ENCODE measurements at regions not wholly inside any gene's neighbourhood (a gene's known extent, or its start where the extent isn't known, plus 50 kb on each side); places are given as distances from the start of the nearest gene placed in this dataset.

- DNase-seq, result no peak
- Mint-ChIP-seq H3K9me3 (no peaks in the 10 kb centered on the region), H3K4me3 (no peak overlapping the region), H3K36me3 (ENCODE audit: low read depth) (no peaks in the 10 kb centered on the region), H3K27me3 (peaks cover 3% of the 10 kb centered on the region), H3K27ac (no peak overlapping the region), H3K4me1 (no peaks in the 10 kb centered on the region)
- ChIA-PET POLR2A (no interaction called here), CTCF (no interaction called here)
Measured at GRCh38 chr1:112245114-112245513, 150.9 kb upstream of the CTTNBP2NL start.

GRCh38 chr1:112247036-112247597, 148.9 kb upstream of the CTTNBP2NL start:
- Mint-ChIP-seq H3K36me3 (ENCODE audit: low read depth) (no peaks in the 10 kb centered on the region), H3K27me3 (peaks cover 3% of the 10 kb centered on the region), H3K4me1 (no peaks in the 10 kb centered on the region), H3K27ac (no peak overlapping the region), H3K9me3 (no peaks in the 10 kb centered on the region), H3K4me3 (no peak overlapping the region)
- CTCF ChIA-PET, result interaction anchor here (1.4 kb wide), 1 partner anchor 9 kb away, joined by 3 read pairs; no protein-coding TSS in a partner anchor
- POLR2A ChIA-PET, result no interaction called here
- DNase-seq, result no peak

GRCh38 chr1:112247961-112248360, 148.1 kb upstream of the CTTNBP2NL start:
- no peaks in the 10 kb centered on the region for H3K4me1 Mint-ChIP-seq
- no peak overlapping the region for H3K4me3 Mint-ChIP-seq
- H3K9me3 Mint-ChIP-seq, result no peaks in the 10 kb centered on the region
- no peaks in the 10 kb centered on the region for H3K36me3 Mint-ChIP-seq (ENCODE audit: low read depth)
- H3K27ac Mint-ChIP-seq, result no peak overlapping the region
- peaks cover 3% of the 10 kb centered on the region for H3K27me3 Mint-ChIP-seq
- DNase-seq, result no peak
- ChIA-PET CTCF (no interaction called here), POLR2A (no interaction called here)

- POLR2A ChIA-PET, result no interaction called here
- CTCF ChIA-PET, result no interaction called here
- Mint-ChIP-seq H3K4me3 (no peak overlapping the region), H3K27ac (no peak overlapping the region), H3K4me1 (no peaks in the 10 kb centered on the region), H3K27me3 (peaks cover 12% of the 10 kb centered on the region), H3K9me3 (no peaks in the 10 kb centered on the region), H3K36me3 (ENCODE audit: low read depth) (no peaks in the 10 kb centered on the region)
- no peak for DNase-seq
Measured at GRCh38 chr1:112250892-112251291, 145.1 kb upstream of the CTTNBP2NL start.

DNA sequence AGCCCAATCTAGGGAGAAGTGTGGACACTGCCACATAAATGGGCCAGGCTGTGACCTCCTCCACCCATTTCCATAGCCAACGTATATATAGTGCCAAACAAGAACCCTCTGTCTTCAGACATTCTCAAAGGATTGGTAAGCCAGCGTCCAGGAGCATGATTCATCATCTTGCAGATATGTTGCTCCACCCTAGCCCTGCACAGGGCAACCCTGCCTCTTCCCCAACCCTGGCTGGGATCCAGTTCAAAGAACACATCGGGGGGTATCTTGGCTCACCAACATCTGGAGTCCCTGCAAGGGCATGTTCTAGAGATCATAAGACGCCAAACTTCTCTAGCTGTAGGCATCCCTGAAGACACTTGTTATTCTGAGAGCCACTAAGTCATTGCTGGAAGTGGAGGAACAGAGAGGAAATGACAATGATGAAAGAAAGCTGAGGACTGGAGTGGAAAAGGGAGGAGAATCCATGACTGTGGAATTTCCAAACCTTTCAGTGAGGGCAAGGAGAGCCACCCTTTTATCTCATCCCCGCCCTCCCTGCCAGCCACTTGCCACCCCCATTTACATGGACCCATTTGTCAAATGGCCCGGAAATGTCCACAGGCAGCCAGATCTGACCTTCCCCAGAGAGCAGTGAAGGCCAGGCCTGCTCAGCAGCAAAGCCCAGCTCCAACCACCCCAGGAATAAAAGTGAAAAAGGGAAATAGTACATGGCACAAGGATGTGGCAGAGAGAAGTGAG, 144.1 kb upstream of the CTTNBP2NL start:
- Mint-ChIP-seq H3K27ac (no peak overlapping the region), H3K4me1 (no peaks in the 10 kb centered on the region), H3K36me3 (ENCODE audit: low read depth) (no peaks in the 10 kb centered on the region), H3K9me3 (no peaks in the 10 kb centered on the region), H3K27me3 (peaks cover 13% of the 10 kb centered on the region), H3K4me3 (no peak overlapping the region)
- POLR2A ChIA-PET, result no interaction called here
- CTCF ChIA-PET, result interaction anchor here (0.6 kb wide), 1 partner anchor 781 kb away, joined by 3 read pairs; no protein-coding TSS in a partner anchor
- DNase-seq, result no peak

GRCh38 chr1:112253366-112253765, 142.6 kb upstream of the CTTNBP2NL start:
- POLR2A ChIA-PET, result no interaction called here
- H3K27me3 Mint-ChIP-seq, result peaks cover 19% of the 10 kb centered on the region
- CTCF ChIA-PET, result no interaction called here

DNA sequence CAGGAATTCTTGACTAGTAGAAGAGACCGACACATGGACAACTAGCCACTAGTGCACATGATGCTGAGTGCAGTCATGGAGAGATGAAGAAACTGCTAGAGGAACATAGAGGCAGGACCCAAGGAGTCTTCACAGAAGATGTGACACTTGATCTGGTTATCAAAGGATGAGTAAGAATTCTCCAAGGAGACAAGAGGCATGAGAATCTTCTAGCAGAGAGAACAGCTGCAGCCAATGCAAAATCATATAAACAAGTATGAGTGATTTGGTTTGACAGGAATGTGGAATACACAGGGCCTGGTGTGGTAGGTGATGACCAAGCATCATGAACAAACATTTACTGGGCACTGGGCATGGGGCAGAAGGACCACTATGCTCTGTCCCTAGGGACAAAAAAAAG, 140.9 kb upstream of the CTTNBP2NL start:
- Mint-ChIP-seq H3K9me3 (no peaks in the 10 kb centered on the region), H3K36me3 (ENCODE audit: low read depth) (no peaks in the 10 kb centered on the region)
- POLR2A ChIA-PET, result no interaction called here

More at GRCh38 chr1:112253366-112253765, 142.6 kb upstream of the CTTNBP2NL start:
- Mint-ChIP-seq H3K4me1 (no peaks in the 10 kb centered on the region), H3K36me3 (ENCODE audit: low read depth) (no peaks in the 10 kb centered on the region), H3K27ac (no peak overlapping the region), H3K9me3 (no peaks in the 10 kb centered on the region), H3K4me3 (no peak overlapping the region)
- DNase-seq, result no peak

DNA sequence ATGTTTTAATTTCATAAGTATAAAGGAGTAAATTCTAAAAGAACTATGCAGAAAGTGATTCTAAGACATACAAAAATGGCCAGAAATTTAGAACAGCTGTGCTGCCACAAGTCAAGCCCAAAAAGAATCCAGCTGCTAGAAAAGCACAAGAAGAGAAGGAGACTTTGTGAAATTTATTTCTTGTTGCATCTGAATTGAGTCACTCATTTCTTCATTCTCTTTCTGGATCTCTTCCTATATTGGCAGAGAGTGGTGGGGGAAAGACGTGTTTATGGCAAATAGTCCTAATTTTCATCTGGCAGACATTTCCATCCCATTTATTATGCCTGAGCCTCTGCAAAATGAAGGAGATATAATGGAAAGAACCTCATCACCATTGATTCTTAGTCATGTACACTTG, 139.6 kb upstream of the CTTNBP2NL start:
- H3K27ac Mint-ChIP-seq, result no peak overlapping the region
- H3K4me1 Mint-ChIP-seq, result no peaks in the 10 kb centered on the region

More for the DNA sequence above, 140.9 kb upstream of the CTTNBP2NL start:
- Mint-ChIP-seq H3K27ac (no peak overlapping the region), H3K4me1 (no peaks in the 10 kb centered on the region), H3K4me3 (no peak overlapping the region), H3K27me3 (peaks cover 17% of the 10 kb centered on the region)
- DNase-seq, result no peak
- CTCF ChIA-PET, result no interaction called here

DNA sequence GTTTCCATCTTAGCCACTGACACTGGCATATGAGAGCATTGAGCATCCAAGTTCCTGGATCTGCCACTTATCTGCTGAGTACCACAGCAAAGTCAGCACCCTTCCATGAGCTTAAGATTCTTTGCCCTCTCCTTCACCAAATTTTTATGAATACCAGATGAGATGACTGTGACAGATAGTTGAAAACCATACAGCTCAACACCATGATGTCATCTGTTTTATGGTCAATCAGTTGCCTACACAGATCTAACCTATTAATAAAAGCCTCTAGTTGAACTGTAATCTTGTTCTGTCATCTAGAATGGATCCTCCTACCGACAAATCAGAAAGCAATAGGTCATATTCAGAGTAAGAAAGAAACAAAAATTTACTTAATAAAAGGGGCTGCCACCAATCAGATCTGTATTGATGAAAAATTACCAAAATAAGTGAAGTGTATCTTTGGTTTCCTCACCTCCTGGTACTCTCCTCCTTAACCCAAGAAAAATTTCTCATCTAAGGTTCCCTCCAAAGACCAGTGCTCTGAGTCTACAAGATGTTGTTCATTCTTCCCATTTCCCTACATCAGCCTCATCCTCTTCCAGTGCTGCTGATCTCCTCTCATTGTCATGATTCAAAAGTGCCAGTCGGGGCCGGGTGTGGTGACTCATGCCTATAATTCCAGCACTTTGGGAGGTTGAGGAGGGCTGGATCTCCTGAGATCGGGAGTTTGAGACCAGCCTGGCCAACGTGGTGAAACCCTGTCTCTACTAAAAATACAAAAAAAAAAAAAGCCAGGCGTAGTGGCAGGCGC, 138.8 kb upstream of the CTTNBP2NL start:
- no peaks in the 10 kb centered on the region for H3K36me3 Mint-ChIP-seq (ENCODE audit: low read depth)
- ChIA-PET CTCF (no interaction called here), POLR2A (no interaction called here)
- H3K9me3 Mint-ChIP-seq, result no peaks in the 10 kb centered on the region
- no peaks in the 10 kb centered on the region for H3K4me1 Mint-ChIP-seq
- DNase-seq, result no peak
- H3K4me3 Mint-ChIP-seq, result no peak overlapping the region
- peaks cover 22% of the 10 kb centered on the region for H3K27me3 Mint-ChIP-seq
- H3K27ac Mint-ChIP-seq, result no peak overlapping the region

More for the DNA sequence above, 139.6 kb upstream of the CTTNBP2NL start:
- no peak for DNase-seq
- H3K36me3 Mint-ChIP-seq (ENCODE audit: low read depth), result no peaks in the 10 kb centered on the region
- no peak overlapping the region for H3K4me3 Mint-ChIP-seq
- peaks cover 19% of the 10 kb centered on the region for H3K27me3 Mint-ChIP-seq
- POLR2A ChIA-PET, result no interaction called here
- CTCF ChIA-PET, result no interaction called here
- no peaks in the 10 kb centered on the region for H3K9me3 Mint-ChIP-seq

GRCh38 chr1:112260699-112261098, 135.3 kb upstream of the CTTNBP2NL start:
- Mint-ChIP-seq H3K4me3 (no peak overlapping the region), H3K4me1 (no peaks in the 10 kb centered on the region), H3K9me3 (no peaks in the 10 kb centered on the region), H3K27me3 (peaks cover 22% of the 10 kb centered on the region), H3K36me3 (ENCODE audit: low read depth) (no peaks in the 10 kb centered on the region), H3K27ac (no peak overlapping the region)
- ChIA-PET POLR2A (no interaction called here), CTCF (no interaction called here)
- DNase-seq, result no peak

DNA sequence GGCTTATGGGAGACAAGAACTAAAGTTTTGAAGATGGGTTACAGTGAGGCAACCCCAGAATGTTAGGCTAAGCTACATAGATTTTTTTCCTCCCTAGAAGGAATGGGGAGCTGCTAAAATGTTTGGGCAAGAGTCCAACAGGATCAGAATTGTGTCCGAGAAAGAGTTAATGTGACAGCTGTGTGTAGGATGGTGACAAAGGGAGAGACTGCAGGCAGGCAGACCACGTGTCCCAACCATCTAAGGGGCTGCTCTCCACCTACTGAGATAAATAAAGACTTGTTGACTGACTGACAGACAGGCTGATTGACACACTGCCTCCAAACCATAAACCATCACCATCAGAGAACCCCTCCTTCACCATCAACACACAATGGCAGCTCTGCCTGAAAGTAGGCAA, 133.7 kb upstream of the CTTNBP2NL start:
- no peak for DNase-seq
- Mint-ChIP-seq H3K4me3 (no peak overlapping the region), H3K27me3 (peaks cover 16% of the 10 kb centered on the region), H3K9me3 (no peaks in the 10 kb centered on the region), H3K4me1 (no peaks in the 10 kb centered on the region), H3K36me3 (ENCODE audit: low read depth) (no peaks in the 10 kb centered on the region), H3K27ac (no peak overlapping the region)
- CTCF ChIA-PET, result interaction anchor here (0.6 kb wide), 1 partner anchor 468 kb away, joined by 4 read pairs; no protein-coding TSS in a partner anchor
- POLR2A ChIA-PET, result no interaction called here

DNA sequence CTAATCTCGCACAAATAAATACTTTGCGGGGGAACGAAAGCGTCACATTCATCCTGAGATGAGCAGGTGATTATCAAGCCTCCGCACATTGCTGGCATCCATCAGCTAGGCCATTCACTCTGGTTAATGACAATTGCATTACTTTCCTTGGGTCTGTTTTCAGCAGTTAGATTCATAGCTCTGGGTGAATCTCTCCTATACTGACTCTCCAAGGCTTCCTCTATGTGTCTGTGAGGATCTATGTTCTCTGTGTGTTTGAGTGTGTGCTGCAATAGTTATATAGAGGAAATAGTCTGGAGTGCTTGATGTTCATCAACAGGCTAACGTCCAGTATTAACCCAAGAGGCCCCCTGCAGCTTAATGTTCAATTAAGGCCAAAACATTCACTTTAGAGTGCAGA, 133.0 kb upstream of the CTTNBP2NL start:
- no peak overlapping the region for H3K4me3 Mint-ChIP-seq
- no peaks in the 10 kb centered on the region for H3K9me3 Mint-ChIP-seq
- ChIA-PET CTCF (no interaction called here), POLR2A (no interaction called here)
- no peaks in the 10 kb centered on the region for H3K36me3 Mint-ChIP-seq (ENCODE audit: low read depth)
- no peak overlapping the region for H3K27ac Mint-ChIP-seq
- H3K27me3 Mint-ChIP-seq, result peaks cover 14% of the 10 kb centered on the region
- no peaks in the 10 kb centered on the region for H3K4me1 Mint-ChIP-seq
- no peak for DNase-seq

DNA sequence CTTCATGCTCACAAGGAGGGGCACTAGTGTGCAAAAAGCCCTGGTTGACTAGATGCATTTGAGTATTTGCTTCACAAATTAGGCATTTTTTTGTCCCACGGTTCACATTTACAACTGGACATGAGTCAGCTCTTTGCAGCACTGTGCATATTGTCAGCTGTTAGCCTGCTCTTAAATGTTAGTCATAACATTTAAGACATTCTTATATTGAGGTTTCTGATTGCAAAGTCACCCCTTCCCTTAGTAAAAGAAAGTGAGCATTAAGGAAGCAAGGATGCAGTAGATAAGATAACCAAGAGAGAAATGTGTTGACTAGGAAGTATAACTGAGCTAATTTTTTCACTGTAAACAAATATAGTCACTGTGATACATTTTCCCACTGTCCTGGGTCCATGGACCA, 132.6 kb upstream of the CTTNBP2NL start:
- Mint-ChIP-seq H3K4me3 (no peak overlapping the region), H3K27me3 (peaks cover 14% of the 10 kb centered on the region), H3K36me3 (ENCODE audit: low read depth) (no peaks in the 10 kb centered on the region), H3K4me1 (no peaks in the 10 kb centered on the region), H3K9me3 (no peaks in the 10 kb centered on the region), H3K27ac (no peak overlapping the region)
- DNase-seq, result no peak
- ChIA-PET POLR2A (no interaction called here), CTCF (no interaction called here)
